ENCODE measurements at regions not wholly inside any gene's neighbourhood (a gene's known extent, or its start where the extent isn't known, plus 50 kb on each side); places are given as distances from the start of the nearest gene placed in this dataset.
A peak's percentile ranks its signal among the peaks of the same experiment; 100 is the strongest.

GRCh38 chr3:43180027-43180426 lies 74.1 kb upstream of the POMGNT2 start:
- DNase-seq, result no peak

GRCh38 chr3:43178891-43179366 lies 73.0 kb upstream of the POMGNT2 start:
- DNase-seq, result no peak

GRCh38 chr3:43177085-43177484 lies 71.2 kb upstream of the POMGNT2 start:
- DNase-seq, result no peak

GRCh38 chr3:43176666-43177065 lies 70.8 kb upstream of the POMGNT2 start:
- DNase-seq, result no peak

GRCh38 chr3:43175541-43175940 lies 69.7 kb upstream of the POMGNT2 start:
- DNase-seq, result no peak

DNA sequence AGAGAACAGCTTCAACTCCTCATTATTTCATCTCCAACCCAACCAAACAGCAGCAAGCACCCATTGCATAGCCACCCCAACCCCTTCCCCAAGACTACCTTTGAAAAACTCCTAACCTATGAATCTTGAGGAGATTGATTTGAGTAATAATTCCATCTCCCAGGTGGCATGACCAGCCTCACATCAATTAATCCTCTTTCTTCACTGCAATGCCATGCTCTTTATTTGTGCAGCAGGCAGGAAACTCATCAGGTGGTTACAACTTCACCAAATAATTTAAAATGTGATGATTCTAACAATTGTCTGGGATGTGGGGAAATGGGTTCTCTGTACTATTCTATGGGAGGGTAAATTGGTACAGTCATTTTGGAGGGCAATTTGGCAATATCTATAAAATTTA lies 68.1 kb upstream of the POMGNT2 start:
- no peak for DNase-seq

DNA sequence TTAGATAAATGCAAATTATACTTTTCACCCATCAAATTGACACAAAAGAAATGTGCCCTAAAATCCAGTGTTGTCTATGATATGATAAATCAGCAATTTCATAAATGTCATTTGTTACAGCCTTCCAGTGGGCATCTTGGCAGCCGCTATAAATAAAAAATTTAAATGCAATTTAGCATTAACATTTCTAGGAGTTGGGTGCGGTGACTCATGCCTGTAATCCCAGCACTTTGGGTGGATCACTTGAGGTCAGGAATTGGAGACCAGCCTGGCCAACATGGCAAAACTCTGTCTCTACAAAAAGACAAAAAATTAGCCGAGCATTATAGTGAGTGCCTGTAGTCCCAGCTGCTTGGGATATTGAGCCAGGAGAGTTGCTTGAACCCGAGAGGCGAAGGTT lies 65.9 kb upstream of the POMGNT2 start:
- DNase-seq, result no peak

- no peak for DNase-seq
Measured at GRCh38 chr3:43170553-43170952, 64.7 kb upstream of the POMGNT2 start.

GRCh38 chr3:43169987-43170386 lies 64.1 kb upstream of the POMGNT2 start:
- DNase-seq, result no peak

GRCh38 chr3:43166406-43166805 lies 60.5 kb upstream of the POMGNT2 start:
- no peak for DNase-seq

DNA sequence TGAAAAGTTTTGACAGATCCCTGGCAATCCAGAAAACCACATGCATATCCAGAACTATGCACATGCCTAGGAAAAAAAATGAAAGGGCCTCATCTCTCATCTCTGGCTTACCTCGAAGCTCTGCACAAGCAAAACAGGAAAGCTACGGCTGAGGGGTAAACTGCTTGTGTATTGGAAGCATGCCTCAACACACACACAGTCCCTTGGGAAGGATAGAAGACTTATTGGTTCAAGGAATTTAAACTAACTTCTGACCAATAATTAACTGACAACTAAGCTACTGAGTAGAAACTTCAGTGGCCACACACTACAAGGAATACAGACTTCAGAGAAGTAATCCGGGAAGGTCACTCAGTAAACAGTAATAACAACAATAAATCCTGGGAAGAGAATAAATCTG lies 59.9 kb upstream of the POMGNT2 start:
- no peak for DNase-seq

GRCh38 chr3:43163895-43164493 lies 58.1 kb upstream of the POMGNT2 start:
- DNase-seq, result no peak

GRCh38 chr3:43162230-43163084 lies 56.6 kb upstream of the POMGNT2 start:
- DNase-seq, result peak; percentile 59

DNA sequence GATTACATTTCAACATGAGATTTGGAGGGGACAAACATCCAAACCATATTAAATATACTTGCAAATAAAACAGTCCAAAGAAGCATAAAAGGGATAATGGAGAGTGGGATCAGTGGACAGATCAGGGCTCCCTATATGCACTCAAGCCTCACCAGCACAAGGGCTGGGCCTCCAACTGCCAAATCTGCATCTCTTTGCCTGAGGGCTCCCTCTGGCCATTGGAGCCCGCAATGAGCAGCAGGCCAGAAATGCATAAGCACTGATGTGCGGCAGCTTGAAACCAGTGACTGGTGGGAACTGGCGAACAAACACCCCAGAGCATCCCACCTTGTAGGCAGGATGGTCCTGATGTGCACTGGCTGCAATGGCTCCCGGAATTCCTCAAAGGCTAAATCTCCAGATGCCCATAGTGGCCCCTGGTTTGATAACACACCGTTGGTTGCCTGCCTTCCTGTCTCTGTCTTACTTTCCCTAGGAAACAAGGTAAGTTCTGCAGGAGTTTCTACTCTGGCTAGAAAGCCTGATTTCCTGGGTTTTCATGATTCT lies 55.9 kb upstream of the POMGNT2 start:
- no peak for DNase-seq

DNA sequence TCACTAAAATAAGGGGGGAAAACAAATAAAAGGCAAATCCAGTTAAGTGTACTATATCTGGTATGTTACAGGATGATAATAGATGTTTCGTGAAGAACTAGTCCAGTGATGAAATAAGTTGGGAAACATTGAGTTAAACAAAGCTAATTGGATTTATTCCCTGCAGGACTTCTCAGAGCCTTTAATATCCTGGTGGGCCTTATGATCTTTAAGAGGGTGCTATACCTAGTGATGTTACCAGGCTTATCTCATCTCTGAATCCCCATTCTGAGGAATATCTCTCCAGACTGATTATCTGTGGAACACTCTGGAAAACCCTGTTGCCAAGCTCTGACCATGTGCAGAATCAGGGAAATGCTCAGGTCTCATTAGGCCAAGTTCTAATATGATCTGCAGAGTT lies 54.8 kb upstream of the POMGNT2 start:
- DNase-seq, result no peak

GRCh38 chr3:43159876-43160255 lies 54.0 kb upstream of the POMGNT2 start:
- no peak for DNase-seq

GRCh38 chr3:43159131-43159875 lies 53.4 kb upstream of the POMGNT2 start:
- no peak for DNase-seq

- DNase-seq, result no peak
Measured at GRCh38 chr3:43156812-43157455, 51.1 kb upstream of the POMGNT2 start.

DNA sequence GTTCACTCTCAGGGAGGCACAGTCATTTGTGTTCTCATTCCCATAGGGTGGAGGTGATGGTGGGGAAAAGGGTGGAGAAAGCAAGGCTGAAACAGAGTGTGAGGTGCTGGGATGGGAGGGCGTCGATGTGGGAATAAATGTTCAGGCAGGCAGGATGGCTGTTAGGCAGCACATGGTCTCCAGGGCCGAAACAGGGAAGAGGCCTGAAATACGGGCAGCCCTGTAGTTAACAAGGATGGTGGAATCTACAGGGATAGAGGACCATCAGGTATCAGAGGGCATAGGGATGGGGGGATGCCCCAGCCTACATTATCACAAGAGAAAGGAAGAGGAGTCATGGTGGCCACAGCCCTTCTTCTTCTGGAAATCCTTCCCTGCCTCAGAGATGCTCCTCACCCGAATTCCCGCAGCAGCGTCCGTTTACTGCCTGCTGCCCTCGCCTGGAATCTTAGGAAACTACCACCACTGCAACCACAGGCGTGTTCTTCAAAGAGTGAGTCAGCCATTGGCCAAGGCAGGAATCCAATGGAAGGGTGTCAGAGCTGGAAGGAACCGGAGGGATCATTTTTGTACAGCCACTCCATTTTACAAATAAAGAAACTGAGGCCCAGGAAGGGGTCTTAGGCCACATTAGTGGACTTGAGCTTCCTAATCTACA lies 49.7 kb upstream of the POMGNT2 start:
- peak; percentile 39 for DNase-seq

Data from left kidney (tissue), 1 donor.